HepG2 (cell line): ENCODE measurements at regions not wholly inside any gene's neighbourhood (a gene's known extent, or its start where the extent isn't known, plus 50 kb on each side); places are given as distances from the start of the nearest gene placed in this dataset.

Source experiments
- ATAC-seq: fragments of 200-7000 bp; cut with Tn5 transposase; 3 replicates; pipeline ENCODE4 v1.9.1; 2020; ENCODE audit warnings: mild to moderate bottlenecking, moderate library complexity
- BruUV-seq: library from RNA; stranded (reverse); fragments of 400-500 nt; replicated peaks from 2 replicates; lab custom pipeline; 2021; lab: Mats Ljungman, UMichigan
- CTCF ChIA-PET: fragments of 300-600 bp; formaldehyde crosslinking; extraction: SDS; loops from one replicate; lab custom pipeline; 2021; ENCODE audit warnings: low total read pairs, inconsistent platforms, low intra/inter-chr PET ratio; lab: Yijun Ruan, JAX
- POLR2A ChIA-PET: fragments of 350-600 bp; sonication (Branson Sonifier 250); formaldehyde crosslinking; loops from one replicate; lab custom pipeline; 2020; ENCODE audit warnings: antibody characterized with exemption, inconsistent platforms; lab: Yijun Ruan, JAX
- DNase-seq: peaks from one replicate; pipeline ENCODE4 v3.0.0-alpha.2; 2015; ENCODE audit warnings: low spot score
- FAIRE-seq: peaks from 3 replicates; lab custom pipeline; 2011; peaks lifted over from hg19 to GRCh38; lab: Jason Lieb, UNC
- H2AFZ ChIP-seq: one replicate; pipeline ENCODE4 v1.6.1; 2011; ENCODE audit warnings: low read length, inconsistent platforms
- H3K27ac ChIP-seq: fragments of 300-600 bp; 3 replicates; pipeline ENCODE4 v1.8.0; 2011; ENCODE audit warnings: mixed run types, mild to moderate bottlenecking, mixed read lengths, low read length, inconsistent platforms; ENCODE audit not compliant: insufficient read depth; ENCODE audit errors: extremely low read length
- H3K27me3 ChIP-seq, 2 experiments: fragments of 200-600 bp in 1 of 2; 2 replicates in 1 of 2; 3 replicates in 1 of 2; pipeline versions ENCODE4 v1.6.0 to v1.8.0; 2011; ENCODE audit warnings: low read length in 2 of 2, mild to moderate bottlenecking in 2 of 2, moderate library complexity in 2 of 2, inconsistent platforms in 1 of 2; ENCODE audit not compliant: insufficient read depth in 2 of 2, control insufficient read depth in 1 of 2
- H3K36me3 ChIP-seq, 2 experiments: fragments of 200-600 bp in 1 of 2; replicated peaks in 1 of 2; 2 replicates in 1 of 2; 3 replicates in 1 of 2; pipeline versions ENCODE4 v1.5.1 to v1.8.0; 2011; ENCODE audit warnings: low read length in 2 of 2, inconsistent platforms in 1 of 2; ENCODE audit not compliant: insufficient read depth in 2 of 2, control insufficient read depth in 1 of 2
- H3K4me1 ChIP-seq: 2 replicates; pipeline ENCODE4 v1.5.1; 2012; ENCODE audit warnings: low read length, inconsistent platforms; ENCODE audit not compliant: insufficient read depth
- H3K4me2 ChIP-seq: 2 replicates; pipeline ENCODE4 v1.6.0; 2011; ENCODE audit warnings: low read depth, low read length, inconsistent platforms
- H3K4me3 ChIP-seq, 3 experiments: fragments of 200-600 bp in 1 of 3; sonication (generic), shearing (Covaris generic) in 1 of 3; replicated peaks in 1 of 3; 2 replicates each; pipeline ENCODE4 v1.5.1; 2011 to 2016; ENCODE audit warnings: low read length in 3 of 3, inconsistent platforms in 2 of 3, low read depth in 2 of 3, mild to moderate bottlenecking in 2 of 3, control low read depth in 1 of 3, mixed read lengths in 1 of 3; ENCODE audit not compliant: insufficient read depth in 1 of 3
- H3K79me2 ChIP-seq: one replicate; pipeline ENCODE4 v1.6.1; 2011; ENCODE audit warnings: low read length, inconsistent platforms; ENCODE audit not compliant: insufficient read depth
- H3K9ac ChIP-seq: 2 replicates; pipeline ENCODE4 v1.6.0; 2011; ENCODE audit warnings: mild to moderate bottlenecking, low read depth, low read length, inconsistent platforms; ENCODE audit not compliant: insufficient read depth
- H3K9me3 ChIP-seq: 2 replicates; pipeline ENCODE4 v1.5.1; 2012; ENCODE audit warnings: mild to moderate bottlenecking, low read length
- H4K20me1 ChIP-seq: 2 replicates; pipeline ENCODE4 v1.6.0; 2011; ENCODE audit warnings: inconsistent platforms, mild to moderate bottlenecking, low read length, moderate library complexity; ENCODE audit not compliant: insufficient read depth
- AGO2 ChIP-seq: fragments of 200-400 bp; formaldehyde crosslinking; optimal IDR thresholded peaks from 2 replicates; pipeline ENCODE3; 2017; ENCODE audit warnings: mild to moderate bottlenecking, low read depth, low read length, moderate library complexity
- DRAP1 ChIP-seq: IDR thresholded peaks from 2 replicates; pipeline ENCODE4 v1.6.1; 2016; ENCODE audit warnings: missing genetic modification reagents, missing compliant biosample characterization
- FLYWCH1 ChIP-seq: sonication (generic); formaldehyde crosslinking; IDR thresholded peaks from 2 replicates; pipeline ENCODE4 v1.8.1; 2023; ENCODE audit warnings: mild to moderate bottlenecking, missing genetic modification reagents
- GATA4 ChIP-seq: sonication (generic); IDR thresholded peaks from 2 replicates; pipeline ENCODE4 v1.6.1; 2016; ENCODE audit warnings: antibody characterized with exemption, low read depth, borderline replicate concordance
- HHEX ChIP-seq: IDR thresholded peaks from 2 replicates; pipeline ENCODE4 v1.6.1; 2016; ENCODE audit warnings: control low read depth
- HMGA1 ChIP-seq: sonication (generic); formaldehyde crosslinking; conservative IDR thresholded peaks from 2 replicates; pipeline ENCODE4 v1.4.0; 2020; ENCODE audit warnings: missing genetic modification reagents
- KDM5A ChIP-seq: fragments of 200-600 bp; sonication (generic); IDR thresholded peaks from 2 replicates; pipeline ENCODE4 v1.7.0; 2018; ENCODE audit warnings: antibody characterized with exemption, mild to moderate bottlenecking, low read length, borderline replicate concordance
- KLF15 ChIP-seq: sonication (generic); formaldehyde crosslinking; IDR thresholded peaks from 2 replicates; pipeline ENCODE4 v1.8.1; 2023; ENCODE audit warnings: borderline replicate concordance, mild to moderate bottlenecking, inconsistent platforms, missing genetic modification reagents, mixed read lengths
- RXRA ChIP-seq: sonication (generic); formaldehyde crosslinking; IDR thresholded peaks from 2 replicates; pipeline ENCODE4 v1.5.1; 2020; ENCODE audit warnings: missing genetic modification reagents
- SKI ChIP-seq: fragments of 450-650 bp; IDR thresholded peaks from one replicate; pipeline ENCODE4 v1.6.1; 2018; ENCODE audit warnings: mild to moderate bottlenecking; ENCODE audit not compliant: partially characterized antibody
- TMF1 ChIP-seq: sonication (generic); formaldehyde crosslinking; IDR thresholded peaks from 2 replicates; pipeline ENCODE4 v1.8.1; 2022; ENCODE audit warnings: low read depth, missing genetic modification reagents
- TRIM24 ChIP-seq: sonication (generic); formaldehyde crosslinking; IDR thresholded peaks from 2 replicates; pipeline ENCODE4 v1.8.0; 2022; ENCODE audit warnings: mild to moderate bottlenecking, missing genetic modification reagents
- U2AF2 ChIP-seq: fragments of 200-400 bp; formaldehyde crosslinking; IDR thresholded peaks from 2 replicates; pipeline ENCODE4 v1.6.1; 2017; ENCODE audit warnings: low read depth, mild to moderate bottlenecking, low read length
- XRCC5 ChIP-seq: fragments of 200-400 bp; formaldehyde crosslinking; optimal IDR thresholded peaks from 2 replicates; pipeline ENCODE3; 2017; ENCODE audit warnings: mild to moderate bottlenecking, low read length
- ZBTB49 ChIP-seq: sonication (generic); formaldehyde crosslinking; IDR thresholded peaks from 2 replicates; pipeline ENCODE4 v1.4.0; 2020; ENCODE audit warnings: missing genetic modification reagents, borderline replicate concordance
- ZC3H13 ChIP-seq: sonication (generic); formaldehyde crosslinking; IDR thresholded peaks from 2 replicates; pipeline ENCODE4 v1.8.1; 2023; ENCODE audit warnings: mild to moderate bottlenecking, missing genetic modification reagents, moderate library complexity
- ZKSCAN8 ChIP-seq: IDR thresholded peaks from 2 replicates; pipeline ENCODE4 v1.6.1; 2016; ENCODE audit warnings: borderline replicate concordance, missing genetic modification reagents, missing compliant biosample characterization
- ZNF18 ChIP-seq: sonication (generic); formaldehyde crosslinking; IDR thresholded peaks from 2 replicates; pipeline ENCODE4 v1.8.0; 2022; ENCODE audit warnings: mild to moderate bottlenecking, missing genetic modification reagents; ENCODE audit not compliant: insufficient replicate concordance
- ZNF550 ChIP-seq: sonication (generic); formaldehyde crosslinking; IDR thresholded peaks from 2 replicates; pipeline ENCODE4 v1.4.0; 2020; ENCODE audit warnings: mild to moderate bottlenecking, missing genetic modification reagents, borderline replicate concordance
- ZNF644 ChIP-seq: IDR thresholded peaks from 2 replicates; pipeline ENCODE4 v1.6.1; 2016; ENCODE audit warnings: low read depth
- WGBS: methylation state at CpG from one replicate; pipeline ENCODE4 v1.1.6; 2017; ENCODE audit warnings: low lambda C conversion rate; 5-methylcytosine and 5-hydroxymethylcytosine counted together
- in situ Hi-C: cut with HindIII; loops from 2 replicates; pipeline ENCODE4 v1.10.0; 2017; ENCODE audit warnings: low pct_unique_long_range_greater_than_20kb; ENCODE audit not compliant: extremely low pct_ligation_motif_present
- intact Hi-C: fragments of 100-400 bp; cut with micrococcal nuclease; formaldehyde crosslinking; loops from one replicate; pipeline ENCODE4 v1.10.0; 2022; ENCODE audit not compliant: unreplicated experiment

GRCh38 chr10:33489501-33490176 lies 155.2 kb upstream of the NRP1 start:
- no peaks in the 10 kb centered on the region; a peak in 1 of 5 replicates for H3K27me3 ChIP-seq

More at GRCh38 chr10:33489501-33490176, 155.2 kb upstream of the NRP1 start:
- Histone ChIP-seq H2AFZ (no peak overlapping the region), H3K4me3 (no peak overlapping the region), H3K79me2 (no peaks in the 10 kb centered on the region), H3K9me3 (no peaks in the 10 kb centered on the region), H3K27ac (no peak overlapping the region), H3K9ac (no peak overlapping the region), H3K4me2 (no peak overlapping the region), H3K36me3 (no peaks in the 10 kb centered on the region), H4K20me1 (no peaks in the 10 kb centered on the region), H3K4me1 (peaks cover 17% of the 10 kb centered on the region)
- no peak for FAIRE-seq
- WGBS = 23% methylated on average over 6 of the region's 6 CpGs
- no peak for ATAC-seq
- intact Hi-C loops (loop anchor here (10.0 kb wide), 1 partner anchor 305 kb away; no protein-coding TSS in a partner anchor), in situ Hi-C loops (no loop called here)
- TF ChIP-seq KDM5A = no peak
- no peak for TF ChIP-seq ZC3H13 (CRISPR knock-in tag)
- TF ChIP-seq AGO2 = no peak
- no peak for TF ChIP-seq ZNF644 (CRISPR knock-in tag)
- no peak for TF ChIP-seq ZBTB49 (CRISPR knock-in tag)
- TF ChIP-seq HMGA1 (CRISPR knock-in tag) = no peak
- no peak for TF ChIP-seq DRAP1 (CRISPR knock-in tag)
- TF ChIP-seq SKI = no peak
- no peak for TF ChIP-seq HHEX (CRISPR knock-in tag)
- no peak for TF ChIP-seq TRIM24
- no peak for TF ChIP-seq FLYWCH1
- no peak for TF ChIP-seq TMF1 (CRISPR knock-in tag)
- no peak for TF ChIP-seq ZNF18 (CRISPR knock-in tag)
- no peak for TF ChIP-seq U2AF2
- TF ChIP-seq GATA4 = no peak
- TF ChIP-seq ZNF550 (CRISPR knock-in tag) = no peak
- TF ChIP-seq KLF15 (CRISPR knock-in tag) = no peak
- no peak for TF ChIP-seq RXRA (CRISPR knock-in tag)
- TF ChIP-seq XRCC5 = no peak
- TF ChIP-seq ZKSCAN8 (CRISPR knock-in tag) = no peak
- DNase-seq = no peak
- CTCF ChIA-PET = no interaction called here
- POLR2A ChIA-PET = no interaction called here
- no TSS peak for BruUV-seq
